PFSK-1 (cell line): ENCODE measurements at regions not wholly inside any gene's neighbourhood (a gene's known extent, or its start where the extent isn't known, plus 50 kb on each side); places are given as distances from the start of the nearest gene placed in this dataset.

Experiments used
- POLR2AphosphoS5 ChIP-seq: IDR thresholded peaks from 2 replicates; pipeline ENCODE4 v1.6.1; 2012; ENCODE audit warnings: low read depth, mild to moderate bottlenecking, control low read depth, low read length, moderate library complexity
- REST ChIP-seq, 2 experiments: IDR thresholded peaks; 2 replicates each; pipeline versions ENCODE4 v1.6.1 to v1.8.0; 2011 to 2012; ENCODE audit warnings: low read depth in 2 of 2, low read length in 2 of 2, control low read depth in 1 of 2, inconsistent platforms in 1 of 2, mild to moderate bottlenecking in 1 of 2, moderate library complexity in 1 of 2; ENCODE audit not compliant: insufficient read depth in 1 of 2
- SIN3A ChIP-seq: IDR thresholded peaks from 2 replicates; pipeline ENCODE4 v1.6.1; 2012; ENCODE audit warnings: mild to moderate bottlenecking, low read length, moderate library complexity, borderline replicate concordance; ENCODE audit not compliant: insufficient read depth
- TAF1 ChIP-seq: IDR thresholded peaks from 2 replicates; pipeline ENCODE4 v1.6.1; 2012; ENCODE audit warnings: low read length, control low read depth, borderline replicate concordance; ENCODE audit not compliant: insufficient read depth

- TF ChIP-seq POLR2AphosphoS5 (no peak), TAF1 (no peak), SIN3A (no peak), REST (IDR thresholded peaks at IDR 0.05; ENCODE audit: insufficient read depth in 1 of 2, low read depth in 2 of 2, low read length in 2 of 2) (no peak)
Observed at GRCh38 chr18:42533009-42533575, 578.1 kb downstream of the PIK3C3 start.
